OCI-LY7 (cell line): ENCODE measurements at regions not wholly inside any gene's neighbourhood (a gene's known extent, or its start where the extent isn't known, plus 50 kb on each side); places are given as distances from the start of the nearest gene placed in this dataset.

ENCODE experiments used
- BruUV-seq: library from RNA; stranded (reverse); fragments of 400-500 nt; replicated peaks from 2 replicates; lab custom pipeline; 2021; lab: Mats Ljungman, UMichigan
- CTCF ChIA-PET: fragments of 300-600 bp; sonication (Branson Sonifier 250); formaldehyde crosslinking; loops from one replicate; lab custom pipeline; 2022; ENCODE audit warnings: antibody characterized with exemption; ENCODE audit not compliant: unreplicated experiment; lab: Charles Lee
- POLR2A ChIA-PET: fragments of 300-600 bp; sonication (Branson Sonifier 250); formaldehyde crosslinking; loops from one replicate; lab custom pipeline; 2022; ENCODE audit warnings: antibody characterized with exemption; lab: Charles Lee
- DNase-seq: peaks from one replicate; pipeline ENCODE4 v3.0.0-alpha.2; 2015; ENCODE audit warnings: low spot score
- H2AFZ ChIP-seq: fragments of 200-600 bp; sonication (generic), shearing (Covaris generic); 2 replicates; pipeline ENCODE4 v1.6.1; 2014; ENCODE audit warnings: mild to moderate bottlenecking, antibody characterized with exemption, low read length, moderate library complexity
- H3K27ac ChIP-seq: fragments of 200-600 bp; sonication (generic); 2 replicates; pipeline ENCODE4 v1.5.1; 2014; ENCODE audit warnings: mixed run types, low read depth, mild to moderate bottlenecking, moderate library complexity, low read length, inconsistent platforms; ENCODE audit not compliant: poor library complexity, severe bottlenecking
- H3K36me3 ChIP-seq: fragments of 200-600 bp; sonication (generic); 2 replicates; pipeline ENCODE4 v1.6.1; 2014; ENCODE audit warnings: mild to moderate bottlenecking, antibody characterized with exemption, low read length, moderate library complexity, mixed read lengths; ENCODE audit not compliant: insufficient read depth
- H3K4me1 ChIP-seq: fragments of 200-600 bp; sonication (generic); 2 replicates; pipeline ENCODE4 v1.5.1; 2014; ENCODE audit warnings: mild to moderate bottlenecking, low read length; ENCODE audit not compliant: insufficient read depth, poor library complexity, severe bottlenecking
- H3K4me2 ChIP-seq: fragments of 200-600 bp; sonication (generic); 2 replicates; pipeline ENCODE4 v1.6.1; 2014; ENCODE audit warnings: mild to moderate bottlenecking, low read length
- H3K4me3 ChIP-seq: fragments of 200-600 bp; sonication (generic); 2 replicates; pipeline ENCODE4 v1.5.1; 2014; ENCODE audit warnings: mild to moderate bottlenecking, low read depth, low read length; ENCODE audit not compliant: poor library complexity, severe bottlenecking
- H3K79me2 ChIP-seq: fragments of 200-600 bp; sonication (generic); 2 replicates; pipeline ENCODE4 v1.6.1; 2016; ENCODE audit warnings: low read depth, mild to moderate bottlenecking, low read length, moderate library complexity, mixed read lengths; ENCODE audit not compliant: insufficient read depth
- H3K9me2 ChIP-seq: fragments of 200-600 bp; sonication (generic); 2 replicates; pipeline ENCODE4 v1.6.1; 2016; ENCODE audit warnings: mild to moderate bottlenecking, low read length, mixed read lengths; ENCODE audit not compliant: insufficient read depth
- H3K9me3 ChIP-seq: fragments of 200-600 bp; sonication (generic); 2 replicates; pipeline ENCODE4 v1.6.1; 2014; ENCODE audit warnings: mild to moderate bottlenecking, mixed run types, low read length, mixed read lengths
- H4K20me1 ChIP-seq: fragments of 200-600 bp; sonication (generic); 2 replicates; pipeline ENCODE4 v1.6.1; 2014; ENCODE audit warnings: mild to moderate bottlenecking, antibody characterized with exemption, low read length, moderate library complexity, mixed read lengths; ENCODE audit not compliant: insufficient read depth
- EZH2phosphoT487 ChIP-seq: fragments of 200-600 bp; sonication (generic); IDR thresholded peaks from 2 replicates; pipeline ENCODE4 v1.6.1; 2018; ENCODE audit warnings: low read depth, borderline replicate concordance, mild to moderate bottlenecking, mixed run types, antibody characterized with exemption, low read length, moderate library complexity, mixed read lengths
- intact Hi-C: fragments of 100-400 bp; cut with micrococcal nuclease; formaldehyde crosslinking; loops from one replicate; pipeline ENCODE4 v1.10.0; 2022; ENCODE audit not compliant: unreplicated experiment
- TF ChIP-seq, protein P1 (sequence below): fragments of 200-600 bp; sonication (generic); conservative IDR thresholded peaks from 2 replicates; pipeline ENCODE4 v1.5.1; 2014; ENCODE audit warnings: mild to moderate bottlenecking, antibody characterized with exemption, low read length, moderate library complexity, mixed read lengths

DNA sequence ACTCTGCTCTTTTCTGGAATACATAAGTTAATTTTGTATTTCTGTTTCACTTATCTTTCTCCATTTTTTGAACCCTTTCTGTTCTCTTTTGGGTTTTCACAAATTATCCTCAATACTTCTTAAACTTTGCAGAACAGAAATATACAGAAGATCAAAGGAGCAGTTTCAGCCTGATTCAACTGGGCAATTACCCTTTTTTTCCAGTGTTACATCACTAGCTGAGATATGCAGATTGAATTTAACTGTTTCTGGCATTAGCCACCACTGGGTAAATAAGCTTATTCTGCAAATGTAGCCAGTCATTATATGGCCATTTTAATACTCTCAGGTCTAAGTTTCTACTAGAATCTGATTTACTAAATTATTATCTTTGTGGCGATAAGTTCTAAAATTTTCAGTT lies 66.9 kb upstream of the GRID2 start:
- TF ChIP-seq, protein P1, sequence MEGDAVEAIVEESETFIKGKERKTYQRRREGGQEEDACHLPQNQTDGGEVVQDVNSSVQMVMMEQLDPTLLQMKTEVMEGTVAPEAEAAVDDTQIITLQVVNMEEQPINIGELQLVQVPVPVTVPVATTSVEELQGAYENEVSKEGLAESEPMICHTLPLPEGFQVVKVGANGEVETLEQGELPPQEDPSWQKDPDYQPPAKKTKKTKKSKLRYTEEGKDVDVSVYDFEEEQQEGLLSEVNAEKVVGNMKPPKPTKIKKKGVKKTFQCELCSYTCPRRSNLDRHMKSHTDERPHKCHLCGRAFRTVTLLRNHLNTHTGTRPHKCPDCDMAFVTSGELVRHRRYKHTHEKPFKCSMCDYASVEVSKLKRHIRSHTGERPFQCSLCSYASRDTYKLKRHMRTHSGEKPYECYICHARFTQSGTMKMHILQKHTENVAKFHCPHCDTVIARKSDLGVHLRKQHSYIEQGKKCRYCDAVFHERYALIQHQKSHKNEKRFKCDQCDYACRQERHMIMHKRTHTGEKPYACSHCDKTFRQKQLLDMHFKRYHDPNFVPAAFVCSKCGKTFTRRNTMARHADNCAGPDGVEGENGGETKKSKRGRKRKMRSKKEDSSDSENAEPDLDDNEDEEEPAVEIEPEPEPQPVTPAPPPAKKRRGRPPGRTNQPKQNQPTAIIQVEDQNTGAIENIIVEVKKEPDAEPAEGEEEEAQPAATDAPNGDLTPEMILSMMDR = no peak
- no peak for TF ChIP-seq EZH2phosphoT487
- no peak overlapping the region for H3K27ac ChIP-seq
- H3K4me1 ChIP-seq = no peaks in the 10 kb centered on the region
- intact Hi-C loops = no loop called here
- DNase-seq = no peak
- no peak overlapping the region for H3K4me2 ChIP-seq
- BruUV-seq = no TSS peak
- H3K79me2 ChIP-seq = no peaks in the 10 kb centered on the region
- CTCF ChIA-PET = no interaction called here
- no peaks in the 10 kb centered on the region for H3K36me3 ChIP-seq
- no peak overlapping the region for H2AFZ ChIP-seq
- no peak overlapping the region for H3K4me3 ChIP-seq
- no peaks in the 10 kb centered on the region for H3K9me2 ChIP-seq
- no peaks in the 10 kb centered on the region for H4K20me1 ChIP-seq
- POLR2A ChIA-PET = no interaction called here
- no peaks in the 10 kb centered on the region for H3K9me3 ChIP-seq

DNA sequence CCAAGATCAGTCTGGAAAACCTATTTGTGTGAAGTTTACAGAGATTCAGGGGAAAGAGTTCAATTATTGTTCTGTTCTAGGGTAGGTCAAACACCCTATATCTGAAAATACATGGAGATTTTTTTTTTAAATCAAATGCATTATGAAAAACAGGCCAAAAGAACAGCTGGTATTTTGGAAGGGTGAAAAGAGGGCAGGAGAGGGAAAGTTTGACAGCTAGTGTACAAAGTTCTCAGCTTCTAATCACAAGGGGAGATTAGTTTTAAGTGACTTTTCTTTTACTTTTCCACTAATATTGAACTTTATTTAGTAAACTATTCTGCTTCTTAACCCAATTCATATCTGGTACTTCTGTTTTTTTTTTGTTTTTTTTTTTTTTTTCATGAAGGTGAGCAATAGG lies 66.2 kb upstream of the GRID2 start:
- POLR2A ChIA-PET = no interaction called here
- no peak for DNase-seq

DNA sequence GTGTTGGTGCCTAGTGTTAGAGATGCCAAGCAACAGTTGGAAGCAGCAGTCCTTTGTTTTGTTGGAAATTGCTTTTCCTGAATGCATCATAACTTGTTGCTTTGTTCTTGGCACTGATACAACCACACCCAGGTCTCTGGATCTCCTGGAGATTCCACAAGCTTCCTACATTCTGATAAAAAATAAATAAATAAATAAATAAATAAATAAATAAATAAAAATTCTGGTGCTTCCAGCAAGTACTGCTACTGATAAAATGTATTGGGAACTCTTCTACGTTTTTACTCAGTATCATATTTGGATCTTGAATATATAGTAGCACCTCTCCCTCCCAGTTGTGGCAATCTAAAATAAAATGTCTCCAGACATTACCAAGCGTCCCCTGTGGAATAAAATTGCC lies 62.7 kb upstream of the GRID2 start:
- no peaks in the 10 kb centered on the region for H3K79me2 ChIP-seq
- POLR2A ChIA-PET = interaction anchor here (0.6 kb wide), 1 partner anchor 1225 kb away, joined by 3 read pairs; no protein-coding TSS in a partner anchor
- CTCF ChIA-PET = no interaction called here
- no TSS peak for BruUV-seq
- no peaks in the 10 kb centered on the region for H3K4me1 ChIP-seq
- H3K4me2 ChIP-seq = no peak overlapping the region
- H4K20me1 ChIP-seq = no peaks in the 10 kb centered on the region
- no peak overlapping the region for H2AFZ ChIP-seq
- no peaks in the 10 kb centered on the region for H3K9me2 ChIP-seq
- no peak overlapping the region for H3K27ac ChIP-seq
- DNase-seq = no peak
- TF ChIP-seq, protein P1 = no peak
- intact Hi-C loops = no loop called here
- no peaks in the 10 kb centered on the region for H3K9me3 ChIP-seq
- no peak overlapping the region for H3K4me3 ChIP-seq
- no peaks in the 10 kb centered on the region for H3K36me3 ChIP-seq

More for the DNA sequence above, 66.2 kb upstream of the GRID2 start:
- no peak overlapping the region for H3K4me2 ChIP-seq
- no peaks in the 10 kb centered on the region for H3K79me2 ChIP-seq
- H3K9me3 ChIP-seq = no peaks in the 10 kb centered on the region
- TF ChIP-seq, protein P1 = no peak
- no peak for TF ChIP-seq EZH2phosphoT487
- BruUV-seq = no TSS peak
- no peaks in the 10 kb centered on the region for H3K36me3 ChIP-seq
- H3K27ac ChIP-seq = no peak overlapping the region
- H4K20me1 ChIP-seq = no peaks in the 10 kb centered on the region
- H2AFZ ChIP-seq = no peak overlapping the region
- intact Hi-C loops = no loop called here
- no peaks in the 10 kb centered on the region for H3K9me2 ChIP-seq
- CTCF ChIA-PET = no interaction called here
- no peaks in the 10 kb centered on the region for H3K4me1 ChIP-seq
- no peak overlapping the region for H3K4me3 ChIP-seq
